ENCODE measurements at regions not wholly inside any gene's neighbourhood (a gene's known extent, or its start where the extent isn't known, plus 50 kb on each side); places are given as distances from the start of the nearest gene placed in this dataset.

- peak; percentile 72 for DNase-seq (ENCODE audit: low spot score)
- Histone ChIP-seq H3K9me3 (ENCODE audit: low read length) (no peaks in the 10 kb centered on the region), H3K4me2 (ENCODE audit: low read length) (peak overlapping the region; percentile 47), H3K27ac (ENCODE audit: low read depth, low read length, poor library complexity, severe bottlenecking) (no peak overlapping the region), H3K9me2 (ENCODE audit: insufficient read depth, low read length) (no peaks in the 10 kb centered on the region), H3K4me3 (ENCODE audit: low read depth, low read length, poor library complexity, severe bottlenecking) (no peak overlapping the region), H2AFZ (ENCODE audit: low read length) (no peak overlapping the region), H4K20me1 (ENCODE audit: insufficient read depth, low read length) (no peaks in the 10 kb centered on the region), H3K36me3 (ENCODE audit: insufficient read depth, low read length) (no peaks in the 10 kb centered on the region), H3K79me2 (ENCODE audit: insufficient read depth, low read depth, low read length) (no peaks in the 10 kb centered on the region), H3K4me1 (ENCODE audit: insufficient read depth, low read length, poor library complexity, severe bottlenecking) (peaks cover 31% of the 10 kb centered on the region)
- BruUV-seq (replicated peaks), result no TSS peak
- CTCF ChIA-PET (ENCODE audit: unreplicated experiment), result no interaction called here
- POLR2A ChIA-PET, result interaction anchor here (0.6 to 1.0 kb wide), 2 partner anchors 20 to 27 kb away, joined by 3 to 6 read pairs; no protein-coding TSS in a partner anchor
- TF ChIP-seq, protein P1, sequence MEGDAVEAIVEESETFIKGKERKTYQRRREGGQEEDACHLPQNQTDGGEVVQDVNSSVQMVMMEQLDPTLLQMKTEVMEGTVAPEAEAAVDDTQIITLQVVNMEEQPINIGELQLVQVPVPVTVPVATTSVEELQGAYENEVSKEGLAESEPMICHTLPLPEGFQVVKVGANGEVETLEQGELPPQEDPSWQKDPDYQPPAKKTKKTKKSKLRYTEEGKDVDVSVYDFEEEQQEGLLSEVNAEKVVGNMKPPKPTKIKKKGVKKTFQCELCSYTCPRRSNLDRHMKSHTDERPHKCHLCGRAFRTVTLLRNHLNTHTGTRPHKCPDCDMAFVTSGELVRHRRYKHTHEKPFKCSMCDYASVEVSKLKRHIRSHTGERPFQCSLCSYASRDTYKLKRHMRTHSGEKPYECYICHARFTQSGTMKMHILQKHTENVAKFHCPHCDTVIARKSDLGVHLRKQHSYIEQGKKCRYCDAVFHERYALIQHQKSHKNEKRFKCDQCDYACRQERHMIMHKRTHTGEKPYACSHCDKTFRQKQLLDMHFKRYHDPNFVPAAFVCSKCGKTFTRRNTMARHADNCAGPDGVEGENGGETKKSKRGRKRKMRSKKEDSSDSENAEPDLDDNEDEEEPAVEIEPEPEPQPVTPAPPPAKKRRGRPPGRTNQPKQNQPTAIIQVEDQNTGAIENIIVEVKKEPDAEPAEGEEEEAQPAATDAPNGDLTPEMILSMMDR (conservative IDR thresholded peaks at IDR 0.05; ENCODE audit: low read length), result no peak
- TF ChIP-seq EZH2phosphoT487 (IDR thresholded peaks at IDR 0.05; ENCODE audit: borderline replicate concordance, low read depth, low read length), result no peak
- intact Hi-C loops (cut with micrococcal nuclease; ENCODE audit: unreplicated experiment), result no loop called here
Observed at GRCh38 chr13:31038834-31039552, 106.5 kb downstream of the TEX26 start.

DNA sequence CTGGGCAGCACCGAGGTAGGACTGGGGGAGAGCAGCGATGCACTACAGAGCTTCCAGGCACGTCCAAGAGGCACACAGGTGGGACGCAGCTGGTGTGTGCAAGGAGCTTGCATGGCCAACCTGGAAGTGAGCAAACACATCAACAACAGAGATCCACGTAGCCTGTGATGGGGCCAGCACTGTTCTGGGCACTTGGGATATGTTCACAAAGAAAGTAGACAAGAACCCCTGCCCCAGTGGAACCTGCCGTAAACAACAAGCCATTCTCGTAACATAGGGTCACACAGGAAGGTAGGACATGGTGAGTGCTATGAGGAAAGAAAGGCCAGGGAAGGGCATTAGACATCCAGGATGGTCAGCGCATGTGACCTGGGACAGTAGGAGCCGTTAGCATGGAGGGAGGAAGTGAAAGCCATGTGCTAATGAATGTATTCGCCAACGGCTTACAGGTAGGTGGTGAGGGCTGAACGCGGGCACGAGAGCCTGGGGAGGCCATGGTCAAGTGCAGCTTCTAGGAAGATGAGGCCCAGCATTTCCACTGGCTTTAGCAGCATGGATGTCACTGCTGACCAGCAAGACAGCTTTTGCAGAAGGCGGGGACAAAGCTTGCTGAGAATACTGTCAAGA is 105.5 kb downstream of the TEX26 start:
- no peaks in the 10 kb centered on the region for H3K79me2 ChIP-seq (ENCODE audit: insufficient read depth, low read depth, low read length)
- H2AFZ ChIP-seq (ENCODE audit: low read length), result no peak overlapping the region
- intact Hi-C loops (cut with micrococcal nuclease; ENCODE audit: unreplicated experiment), result no loop called here
- H3K4me3 ChIP-seq (ENCODE audit: low read depth, low read length, poor library complexity, severe bottlenecking), result no peak overlapping the region
- H3K9me3 ChIP-seq (ENCODE audit: low read length), result no peaks in the 10 kb centered on the region
- H3K27ac ChIP-seq (ENCODE audit: low read depth, low read length, poor library complexity, severe bottlenecking), result no peak overlapping the region
- DNase-seq (ENCODE audit: low spot score), result no peak
- TF ChIP-seq EZH2phosphoT487 (IDR thresholded peaks at IDR 0.05; ENCODE audit: borderline replicate concordance, low read depth, low read length), result no peak
- TF ChIP-seq, protein P1 (conservative IDR thresholded peaks at IDR 0.05; ENCODE audit: low read length), result no peak
- H3K4me2 ChIP-seq (ENCODE audit: low read length), result peak overlapping the region; percentile 47; the same call in 1 of the 2 replicates
- peaks cover 27% of the 10 kb centered on the region for H3K4me1 ChIP-seq (ENCODE audit: insufficient read depth, low read length, poor library complexity, severe bottlenecking)
- ChIA-PET POLR2A (interaction anchor here (0.6 to 1.0 kb wide), 3 partner anchors 19 to 604 kb away, joined by 3 to 6 read pairs (median 3); no protein-coding TSS in a partner anchor), CTCF (ENCODE audit: unreplicated experiment) (no interaction called here)
- H3K36me3 ChIP-seq (ENCODE audit: insufficient read depth, low read length), result no peaks in the 10 kb centered on the region
- no peaks in the 10 kb centered on the region for H3K9me2 ChIP-seq (ENCODE audit: insufficient read depth, low read length)
- BruUV-seq (replicated peaks), result no TSS peak
- H4K20me1 ChIP-seq (ENCODE audit: insufficient read depth, low read length), result no peaks in the 10 kb centered on the region
